Hepatocyte (in vitro differentiated cells): ENCODE measurements at regions not wholly inside any gene's neighbourhood (a gene's known extent, or its start where the extent isn't known, plus 50 kb on each side); places are given as distances from the start of the nearest gene placed in this dataset.

Experiments used
- CTCF ChIP-seq: fragments of 200-600 bp; sonication (generic); IDR thresholded peaks from 2 replicates; pipeline ENCODE4 v1.5.1; 2016; ENCODE audit warnings: antibody characterized with exemption, mild to moderate bottlenecking; ENCODE audit not compliant: poor library complexity
- EZH2 ChIP-seq: fragments of 200-600 bp; sonication (generic); IDR thresholded peaks from 2 replicates; pipeline ENCODE4 v1.6.1; 2016; ENCODE audit warnings: antibody characterized with exemption, mild to moderate bottlenecking, borderline replicate concordance
- EZH2phosphoT487 ChIP-seq: fragments of 200-600 bp; sonication (generic); IDR thresholded peaks from one replicate; pipeline ENCODE4 v1.6.1; 2018; ENCODE audit warnings: antibody characterized with exemption, mild to moderate bottlenecking, low read depth, moderate library complexity; ENCODE audit not compliant: unreplicated experiment, severe bottlenecking

GRCh38 chr7:68875857-68876256 lies 722.4 kb upstream of the AUTS2 start:
- TF ChIP-seq EZH2 (no peak), EZH2phosphoT487 (no peak), CTCF (no peak)
